Globus pallidus (tissue), 1 donor: ENCODE measurements at regions not wholly inside any gene's neighbourhood (a gene's known extent, or its start where the extent isn't known, plus 50 kb on each side); places are given as distances from the start of the nearest gene placed in this dataset.
A peak's percentile ranks its signal among the peaks of the same experiment; 100 is the strongest.

Experiments used
- DNase-seq: peaks from one replicate; pipeline ENCODE4 v3.0.0-alpha.2; 2015; ENCODE audit warnings: low spot score

GRCh38 chr4:144302704-144303536 lies 162.4 kb upstream of the GYPA start:
- no peak for DNase-seq

GRCh38 chr4:144304025-144304424 lies 163.5 kb upstream of the GYPA start:
- DNase-seq: no peak

- DNase-seq: no peak
Measured at GRCh38 chr4:144310535-144310934, 170.0 kb upstream of the GYPA start.

GRCh38 chr4:144313370-144313769 lies 172.9 kb upstream of the GYPA start:
- DNase-seq: no peak

- no peak for DNase-seq
Measured at GRCh38 chr4:144316869-144317268, 176.4 kb upstream of the GYPA start.

- no peak for DNase-seq
Measured at GRCh38 chr4:144318797-144319196, 178.3 kb upstream of the GYPA start.

- DNase-seq: no peak
Measured at GRCh38 chr4:144336633-144337032, 196.1 kb upstream of the GYPA start.

- no peak for DNase-seq
Measured at GRCh38 chr4:144338148-144338547, 197.6 kb upstream of the GYPA start.

GRCh38 chr4:144338834-144339233 lies 198.3 kb upstream of the GYPA start:
- DNase-seq: no peak

- no peak for DNase-seq
Measured at GRCh38 chr4:144340931-144341330, 200.4 kb upstream of the GYPA start.

- DNase-seq: no peak
Measured at GRCh38 chr4:144342949-144343760, 202.6 kb upstream of the GYPA start.

GRCh38 chr4:144347121-144347520 lies 206.6 kb upstream of the GYPA start:
- peak; percentile 59 for DNase-seq

- no peak for DNase-seq
Measured at GRCh38 chr4:144350706-144351105, 210.2 kb upstream of the GYPA start.

- no peak for DNase-seq
Measured at GRCh38 chr4:144351306-144351705, 210.8 kb upstream of the GYPA start.

- no peak for DNase-seq
Measured at GRCh38 chr4:144353292-144353691, 212.8 kb upstream of the GYPA start.

- no peak for DNase-seq
Measured at GRCh38 chr4:144355811-144356757, 215.6 kb upstream of the GYPA start.

GRCh38 chr4:144356941-144357381 lies 216.4 kb upstream of the GYPA start:
- DNase-seq: no peak

GRCh38 chr4:144357975-144358374 lies 217.5 kb upstream of the GYPA start:
- DNase-seq: no peak

- no peak for DNase-seq
Measured at GRCh38 chr4:144360146-144360793, 219.8 kb upstream of the GYPA start.

- no peak for DNase-seq
Measured at GRCh38 chr4:144362366-144362765, 221.8 kb upstream of the GYPA start.

- no peak for DNase-seq
Measured at GRCh38 chr4:144363890-144364289, 223.4 kb upstream of the GYPA start.

GRCh38 chr4:144366425-144366824 lies 225.9 kb upstream of the GYPA start:
- no peak for DNase-seq
